ENCODE measurements at regions not wholly inside any gene's neighbourhood (a gene's known extent, or its start where the extent isn't known, plus 50 kb on each side); places are given as distances from the start of the nearest gene placed in this dataset.

DNA sequence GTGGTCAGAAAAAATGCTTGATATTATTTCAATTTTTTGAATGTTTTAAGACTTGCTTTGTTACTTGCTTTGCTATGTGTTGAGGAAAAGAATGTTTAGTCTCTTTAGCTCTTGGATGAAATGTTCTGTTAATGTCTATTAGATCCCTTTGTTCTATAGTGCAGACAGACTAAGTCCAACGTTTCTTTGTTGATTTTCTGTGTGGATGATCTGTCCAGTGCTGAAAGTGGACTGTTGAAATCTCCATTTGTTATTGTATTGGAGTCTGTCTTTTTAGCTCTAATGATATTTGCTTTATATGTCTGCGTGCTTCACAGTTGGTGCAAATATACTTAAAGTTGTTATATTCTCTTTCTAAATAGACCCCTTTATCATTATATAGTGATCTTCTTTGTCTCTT lies 220.6 kb downstream of the GUCY2F start:
- H3K36me3 ChIP-seq (ENCODE audit: control insufficient read depth, insufficient read depth, low read length): no peaks in the 10 kb centered on the region
- ATAC-seq (no peak), DNase-seq (ENCODE audit: low read depth, low spot score) (no peak)
- CTCF ChIA-PET: no interaction called here
- POLR2A ChIA-PET: no interaction called here
- no peak overlapping the region for H3K4me3 ChIP-seq (ENCODE audit: low read depth in 2 of 2, low read length in 2 of 2)
- in situ Hi-C loops (cut with HindIII; ENCODE audit: low pct_unique_long_range_greater_than_20kb, low sequenced_read_pairs): no loop called here
- TF ChIP-seq TCF7L2 (IDR thresholded peaks at IDR 0.05; ENCODE audit: low read depth, low read length): no peak
- TF ChIP-seq REST (IDR thresholded peaks at IDR 0.05; ENCODE audit: insufficient read depth in 1 of 2, low read depth in 2 of 2, low read length in 1 of 2): peak in 1 of 2 experiments; percentile 44; a peak in 1 of 4 replicates
- H3K9me3 ChIP-seq (ENCODE audit: control insufficient read depth, insufficient read depth, low read depth, low read length): no peaks in the 10 kb centered on the region
- H3K4me1 ChIP-seq (ENCODE audit: control insufficient read depth, insufficient read depth, low read length): no peaks in the 10 kb centered on the region
- intact Hi-C loops (cut with micrococcal nuclease; ENCODE audit: unreplicated experiment): no loop called here
- no peaks in the 10 kb centered on the region for H3K27me3 ChIP-seq (ENCODE audit: control insufficient read depth, insufficient read depth, low read length)
- no peak overlapping the region for H3K27ac ChIP-seq (ENCODE audit: low read length)
- BruUV-seq (replicated peaks): no TSS peak

GRCh38 chrX:109252789-109253188 lies 229.1 kb downstream of the GUCY2F start:
- H3K9me3 ChIP-seq (ENCODE audit: control insufficient read depth, insufficient read depth, low read depth, low read length): no peaks in the 10 kb centered on the region
- no peak for ATAC-seq
- no peak overlapping the region for H3K4me3 ChIP-seq (ENCODE audit: low read depth in 2 of 2, low read length in 2 of 2)
- CTCF ChIA-PET: no interaction called here
- intact Hi-C loops (cut with micrococcal nuclease; ENCODE audit: unreplicated experiment) (no loop called here), in situ Hi-C loops (cut with HindIII; ENCODE audit: low pct_unique_long_range_greater_than_20kb, low sequenced_read_pairs) (no loop called here)
- no peaks in the 10 kb centered on the region for H3K36me3 ChIP-seq (ENCODE audit: control insufficient read depth, insufficient read depth, low read length)
- H3K27me3 ChIP-seq (ENCODE audit: control insufficient read depth, insufficient read depth, low read length): no peaks in the 10 kb centered on the region
- no peak for DNase-seq (ENCODE audit: low read depth, low spot score)
- no peaks in the 10 kb centered on the region for H3K4me1 ChIP-seq (ENCODE audit: control insufficient read depth, insufficient read depth, low read length)
- no TSS peak for BruUV-seq (replicated peaks)
- no peak overlapping the region for H3K27ac ChIP-seq (ENCODE audit: low read length)
- POLR2A ChIA-PET: no interaction called here
- TF ChIP-seq SIN3A (IDR thresholded peaks at IDR 0.05; ENCODE audit: borderline replicate concordance, insufficient read depth, low read depth, low read length) (no peak), POLR2AphosphoS5 (IDR thresholded peaks at IDR 0.05; ENCODE audit: low read depth, low read length) (no peak), REST (IDR thresholded peaks at IDR 0.05; ENCODE audit: insufficient read depth in 1 of 2, low read depth in 2 of 2, low read length in 1 of 2) (no peak), TCF7L2 (IDR thresholded peaks at IDR 0.05; ENCODE audit: low read depth, low read length) (no peak)
- TF ChIP-seq, protein P1, sequence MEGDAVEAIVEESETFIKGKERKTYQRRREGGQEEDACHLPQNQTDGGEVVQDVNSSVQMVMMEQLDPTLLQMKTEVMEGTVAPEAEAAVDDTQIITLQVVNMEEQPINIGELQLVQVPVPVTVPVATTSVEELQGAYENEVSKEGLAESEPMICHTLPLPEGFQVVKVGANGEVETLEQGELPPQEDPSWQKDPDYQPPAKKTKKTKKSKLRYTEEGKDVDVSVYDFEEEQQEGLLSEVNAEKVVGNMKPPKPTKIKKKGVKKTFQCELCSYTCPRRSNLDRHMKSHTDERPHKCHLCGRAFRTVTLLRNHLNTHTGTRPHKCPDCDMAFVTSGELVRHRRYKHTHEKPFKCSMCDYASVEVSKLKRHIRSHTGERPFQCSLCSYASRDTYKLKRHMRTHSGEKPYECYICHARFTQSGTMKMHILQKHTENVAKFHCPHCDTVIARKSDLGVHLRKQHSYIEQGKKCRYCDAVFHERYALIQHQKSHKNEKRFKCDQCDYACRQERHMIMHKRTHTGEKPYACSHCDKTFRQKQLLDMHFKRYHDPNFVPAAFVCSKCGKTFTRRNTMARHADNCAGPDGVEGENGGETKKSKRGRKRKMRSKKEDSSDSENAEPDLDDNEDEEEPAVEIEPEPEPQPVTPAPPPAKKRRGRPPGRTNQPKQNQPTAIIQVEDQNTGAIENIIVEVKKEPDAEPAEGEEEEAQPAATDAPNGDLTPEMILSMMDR (IDR thresholded peaks at IDR 0.05): no peak

Measured in Panc1 (cell line).